NT2/D1 (cell line): ENCODE measurements at regions not wholly inside any gene's neighbourhood (a gene's known extent, or its start where the extent isn't known, plus 50 kb on each side); places are given as distances from the start of the nearest gene placed in this dataset.

ENCODE experiments used
- DNase-seq: peaks from one replicate; pipeline ENCODE4 v3.0.0-alpha.2; 2011; ENCODE audit warnings: low read depth, low spot score
- H3K27me3 ChIP-seq: 2 replicates; pipeline ENCODE4 v1.6.0; 2011; ENCODE audit warnings: mild to moderate bottlenecking; ENCODE audit not compliant: insufficient read length, insufficient read depth
- H3K36me3 ChIP-seq: 2 replicates; pipeline ENCODE4 v1.6.1; 2011; ENCODE audit warnings: mild to moderate bottlenecking, low read length, mixed read lengths; ENCODE audit not compliant: insufficient read depth, insufficient read length
- H3K4me1 ChIP-seq: 2 replicates; pipeline ENCODE4 v1.5.1; 2011; ENCODE audit not compliant: insufficient read depth, insufficient read length
- H3K4me3 ChIP-seq: 2 replicates; pipeline ENCODE4 v1.5.1; 2011; ENCODE audit warnings: low read depth; ENCODE audit not compliant: insufficient read length
- H3K9ac ChIP-seq: 2 replicates; pipeline ENCODE4 v1.6.0; 2011; ENCODE audit warnings: low read depth; ENCODE audit not compliant: insufficient read length
- H3K9me3 ChIP-seq: 2 replicates; pipeline ENCODE4 v1.5.1; 2011; ENCODE audit warnings: mild to moderate bottlenecking, low read length; ENCODE audit not compliant: insufficient read depth
- SUZ12 ChIP-seq: IDR thresholded peaks from 2 replicates; pipeline ENCODE4 v1.6.1; 2011; ENCODE audit not compliant: insufficient read length, insufficient read depth; ENCODE audit errors: extremely low read depth
- YY1 ChIP-seq: IDR thresholded peaks from 2 replicates; pipeline ENCODE4 v1.6.1; 2011; ENCODE audit not compliant: insufficient read length, insufficient read depth
- ZNF274 ChIP-seq: IDR thresholded peaks from 2 replicates; pipeline ENCODE4 v1.6.1; 2011; ENCODE audit warnings: mild to moderate bottlenecking, low read depth, low read length

DNA sequence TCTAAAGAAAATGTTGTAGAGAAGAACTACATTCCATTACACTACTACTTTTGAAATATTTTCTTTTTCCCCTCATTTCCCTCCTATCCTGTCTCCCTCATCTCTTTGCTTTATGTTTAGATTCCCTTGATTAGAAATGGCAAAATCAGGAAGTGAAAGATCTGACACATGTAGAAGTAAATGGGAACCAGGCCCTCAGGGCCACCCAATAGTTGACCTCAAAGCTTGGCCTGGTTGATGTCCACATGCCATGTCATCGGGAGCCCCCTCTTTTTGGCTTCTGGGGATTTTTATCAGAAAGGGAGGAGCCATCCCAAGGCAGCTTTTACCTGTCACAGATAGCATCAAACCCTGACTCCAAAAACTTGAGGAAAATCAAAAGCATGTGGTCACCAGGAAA is 168.3 kb upstream of the ECI2 start:
- H3K27me3 ChIP-seq = no peaks in the 10 kb centered on the region
- H3K4me3 ChIP-seq = no peak overlapping the region
- TF ChIP-seq SUZ12 (no peak), YY1 (no peak), ZNF274 (no peak)

DNA sequence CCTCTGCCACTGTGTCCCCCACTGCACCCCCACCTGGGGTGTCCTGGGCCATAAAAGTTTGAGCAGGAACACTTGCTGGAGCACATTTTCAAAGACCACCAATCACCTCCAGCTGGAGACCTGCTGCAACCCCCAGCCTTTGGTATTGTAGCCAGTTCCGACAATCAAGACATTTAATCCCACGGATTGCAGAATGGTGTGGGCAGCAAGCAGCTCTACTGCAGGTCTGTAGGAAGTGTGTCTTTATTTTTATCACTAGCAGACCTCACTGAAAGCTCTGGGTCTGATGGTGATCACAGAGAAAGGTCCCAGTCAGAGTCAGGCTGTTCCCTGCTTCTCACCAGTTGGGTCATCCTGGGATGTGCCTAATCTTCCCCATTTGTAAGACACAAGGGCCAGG is 167.1 kb upstream of the ECI2 start:
- H3K4me1 ChIP-seq = no peaks in the 10 kb centered on the region
- peaks cover 9% of the 10 kb centered on the region; the same call in 1 of the 2 replicates for H3K9me3 ChIP-seq
- no peak for DNase-seq
- H3K36me3 ChIP-seq = no peaks in the 10 kb centered on the region
- H3K27me3 ChIP-seq = no peaks in the 10 kb centered on the region
- no peak for TF ChIP-seq YY1
- TF ChIP-seq ZNF274 = no peak
- no peak for TF ChIP-seq SUZ12
- H3K9ac ChIP-seq = no peak overlapping the region
- H3K4me3 ChIP-seq = no peak overlapping the region

More for the DNA sequence above, 168.3 kb upstream of the ECI2 start:
- Histone ChIP-seq H3K4me1 (no peaks in the 10 kb centered on the region), H3K9ac (no peak overlapping the region), H3K9me3 (no peaks in the 10 kb centered on the region), H3K36me3 (no peaks in the 10 kb centered on the region)
- no peak for DNase-seq

DNA sequence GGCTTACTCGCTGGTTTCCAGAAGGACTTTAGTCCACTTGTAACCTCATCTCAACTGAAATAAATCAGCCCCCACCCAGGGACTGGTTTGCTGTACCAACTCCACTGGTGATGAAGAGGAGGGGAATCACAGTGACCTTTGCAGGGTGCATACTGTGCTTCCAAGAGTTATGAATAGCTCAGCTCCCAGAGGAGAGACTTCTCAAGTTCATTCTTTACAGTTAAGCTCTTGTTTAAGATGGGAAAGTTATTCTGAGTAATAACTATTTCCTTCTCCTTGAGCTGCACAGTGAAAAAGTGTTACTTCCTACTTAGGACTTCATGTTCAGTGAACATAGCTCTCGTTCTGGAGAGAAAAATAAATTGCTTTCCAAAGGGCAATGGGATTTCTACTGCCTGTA is 166.5 kb upstream of the ECI2 start:
- no peak for TF ChIP-seq ZNF274
- TF ChIP-seq YY1 = no peak
- TF ChIP-seq SUZ12 = no peak

DNA sequence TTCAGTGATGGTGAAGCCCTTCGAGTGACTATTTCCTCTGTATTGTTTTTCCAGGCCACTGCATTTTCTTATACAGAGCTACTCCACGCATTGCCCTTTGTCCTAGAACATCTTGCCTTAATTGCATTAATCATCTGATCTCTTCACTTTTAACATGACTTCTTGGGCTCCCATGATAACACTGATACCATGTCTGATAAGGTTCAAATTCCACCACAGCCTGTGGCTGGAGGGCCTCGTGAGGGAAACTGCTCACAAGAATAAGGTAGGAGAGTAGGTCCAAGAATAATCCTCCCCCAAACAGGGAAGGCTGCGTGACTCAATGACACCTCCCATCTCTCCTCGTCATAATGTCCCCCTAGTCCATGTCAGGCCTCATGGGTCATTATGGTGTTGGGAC is 165.5 kb upstream of the ECI2 start:
- H3K36me3 ChIP-seq = no peaks in the 10 kb centered on the region
- H3K4me3 ChIP-seq = no peak overlapping the region
- no peak overlapping the region for H3K9ac ChIP-seq
- no peaks in the 10 kb centered on the region for H3K27me3 ChIP-seq
- H3K9me3 ChIP-seq = peaks cover 9% of the 10 kb centered on the region; the same call in 1 of the 2 replicates
- TF ChIP-seq SUZ12 (no peak), YY1 (no peak), ZNF274 (no peak)
- no peaks in the 10 kb centered on the region for H3K4me1 ChIP-seq
- no peak for DNase-seq

More for the DNA sequence above, 166.5 kb upstream of the ECI2 start:
- Histone ChIP-seq H3K27me3 (no peaks in the 10 kb centered on the region), H3K4me1 (no peaks in the 10 kb centered on the region), H3K4me3 (no peak overlapping the region), H3K9me3 (peaks cover 9% of the 10 kb centered on the region; the same call in 1 of the 2 replicates), H3K9ac (no peak overlapping the region), H3K36me3 (no peaks in the 10 kb centered on the region)
- DNase-seq = no peak

DNA sequence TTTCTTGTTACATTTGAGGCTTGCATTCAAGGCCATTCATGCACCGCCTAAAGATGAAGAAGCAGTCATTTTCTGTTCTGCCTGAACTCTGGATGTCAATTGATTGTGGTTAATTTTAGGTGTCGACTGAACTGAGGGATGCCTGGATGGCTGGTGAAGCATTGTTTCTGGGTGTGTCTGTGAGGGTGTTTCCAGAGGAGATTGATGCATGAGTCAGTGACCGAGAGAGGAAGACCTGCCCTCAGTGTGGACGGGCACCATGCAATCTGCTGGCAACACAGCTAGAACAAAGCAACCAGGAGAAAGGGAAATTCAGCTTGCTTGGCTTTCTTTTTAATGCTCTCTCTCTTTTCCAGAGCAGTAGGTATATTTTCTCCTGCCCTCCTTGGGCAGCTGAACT is 164.1 kb upstream of the ECI2 start:
- no peak overlapping the region for H3K9ac ChIP-seq
- no peaks in the 10 kb centered on the region for H3K4me1 ChIP-seq
- H3K27me3 ChIP-seq = no peaks in the 10 kb centered on the region
- no peak for DNase-seq
- no peaks in the 10 kb centered on the region for H3K36me3 ChIP-seq
- H3K9me3 ChIP-seq = peaks cover 9% of the 10 kb centered on the region; the same call in 1 of the 2 replicates
- H3K4me3 ChIP-seq = no peak overlapping the region
- no peak for TF ChIP-seq ZNF274
- no peak for TF ChIP-seq YY1
- no peak for TF ChIP-seq SUZ12

DNA sequence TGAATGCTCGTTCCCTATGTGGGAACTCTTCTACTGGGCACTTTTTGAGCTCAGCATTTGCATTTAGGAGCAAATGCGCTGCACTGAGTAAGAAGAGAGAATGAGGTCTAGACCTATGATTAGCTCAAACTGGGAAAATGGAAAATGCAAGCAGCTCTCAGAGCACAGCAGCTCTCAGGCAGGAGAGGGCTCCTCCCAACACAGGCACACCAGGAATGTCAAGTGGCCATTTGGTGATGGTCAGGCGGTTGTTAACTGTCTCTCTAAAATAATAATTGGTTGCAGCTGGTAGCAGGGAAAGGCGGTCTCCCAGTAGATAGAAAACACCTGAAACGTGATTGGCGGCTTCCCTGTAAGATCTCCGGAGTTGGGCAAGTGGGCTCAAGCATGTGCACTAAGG is 162.0 kb upstream of the ECI2 start:
- Histone ChIP-seq H3K27me3 (no peaks in the 10 kb centered on the region), H3K36me3 (no peaks in the 10 kb centered on the region), H3K4me1 (no peaks in the 10 kb centered on the region), H3K9ac (no peak overlapping the region), H3K9me3 (peaks cover 9% of the 10 kb centered on the region; the same call in 1 of the 2 replicates), H3K4me3 (no peak overlapping the region)
- TF ChIP-seq SUZ12 (no peak), ZNF274 (no peak), YY1 (no peak)
- no peak for DNase-seq

DNA sequence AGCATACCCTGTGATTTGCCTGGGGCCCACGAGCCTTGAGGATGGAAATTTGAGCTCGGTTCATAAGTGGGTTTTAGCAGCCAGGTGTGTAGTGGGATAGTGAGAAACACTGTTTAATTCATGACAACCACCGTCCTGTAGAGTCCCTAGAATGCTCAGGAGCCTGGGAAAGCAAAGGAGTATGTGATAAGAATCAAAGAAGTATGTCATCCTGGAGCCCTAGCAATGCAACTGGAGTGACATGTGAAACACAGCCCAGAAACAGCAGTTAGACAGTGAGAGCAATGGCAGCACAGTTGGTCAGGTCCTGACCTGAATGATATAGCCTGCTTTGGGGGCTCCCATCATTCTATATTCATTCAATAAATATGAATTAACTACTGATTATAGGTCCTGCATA is 161.2 kb upstream of the ECI2 start:
- no peak for DNase-seq
- H3K36me3 ChIP-seq = no peaks in the 10 kb centered on the region
- no peak overlapping the region for H3K9ac ChIP-seq
- H3K27me3 ChIP-seq = no peaks in the 10 kb centered on the region
- H3K4me1 ChIP-seq = no peaks in the 10 kb centered on the region
- H3K4me3 ChIP-seq = no peak overlapping the region
- TF ChIP-seq ZNF274 = no peak
- TF ChIP-seq SUZ12 = no peak
- no peak for TF ChIP-seq YY1
- peaks cover 9% of the 10 kb centered on the region; the same call in 1 of the 2 replicates for H3K9me3 ChIP-seq

DNA sequence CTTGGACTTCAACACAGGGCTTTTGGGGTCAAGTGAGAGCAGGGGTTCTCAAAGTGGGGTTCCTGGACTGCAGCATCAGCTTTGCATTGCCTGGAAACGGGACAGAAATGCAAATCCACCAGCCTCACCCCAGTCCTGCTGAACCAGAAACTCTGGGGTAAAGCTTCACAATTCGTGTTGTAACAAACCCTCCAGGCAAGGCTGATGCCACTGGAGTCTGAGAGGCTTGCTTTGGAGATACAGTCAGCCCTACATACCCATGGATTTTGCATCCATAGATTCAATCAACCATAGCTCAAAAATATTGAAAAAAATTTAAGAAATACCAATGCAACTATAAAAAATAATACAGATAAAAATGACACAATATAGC is 160.4 kb upstream of the ECI2 start:
- peaks cover 9% of the 10 kb centered on the region; the same call in 1 of the 2 replicates for H3K9me3 ChIP-seq
- H3K4me1 ChIP-seq = peaks cover 2% of the 10 kb centered on the region
- no peak for DNase-seq
- H3K27me3 ChIP-seq = no peaks in the 10 kb centered on the region
- no peak overlapping the region for H3K9ac ChIP-seq
- TF ChIP-seq ZNF274 (no peak), SUZ12 (no peak), YY1 (no peak)
- no peak overlapping the region for H3K4me3 ChIP-seq
- H3K36me3 ChIP-seq = no peaks in the 10 kb centered on the region
